ENCODE measurements at regions not wholly inside any gene's neighbourhood (a gene's known extent, or its start where the extent isn't known, plus 50 kb on each side); places are given as distances from the start of the nearest gene placed in this dataset.

- Histone ChIP-seq H3K9me3 (no peaks in the 10 kb centered on the region), H3K4me3 (no peak overlapping the region), H3K36me3 (no peaks in the 10 kb centered on the region), H3K27me3 (no peaks in the 10 kb centered on the region), H3K4me1 (peaks cover 41 to 42% of the 10 kb centered on the region in 2 donors), H3K27ac (peak overlapping the region; percentile 50 to 76 (median 66))
- DNase-seq (peak; percentile 73 to 85), ATAC-seq (peak; percentile 77 to 87)
- no peak for TF ChIP-seq POLR2A (IDR thresholded peaks at IDR 0.05)
- peak; percentile 93 to 96 (median 94) for TF ChIP-seq CTCF (IDR thresholded peaks at IDR 0.05 in 4 of 5, conservative IDR thresholded peaks at IDR 0.05 in 1 of 5)
- in situ Hi-C loops (cut with MboI; ENCODE audit: low sequenced_read_pairs in 4 of 4), result loop anchor here (5.0 to 25.0 kb wide), 11 partner anchors 190 to 1220 kb away; partner anchors contain the start of genes BCL6 (in 3 of the 4) and LPP (in 1 of the 4)
- intact Hi-C loops (cut with DNase I; ENCODE audit: low total_unique reads), result loop anchor here (5.0 kb wide), 6 partner anchors 172 to 917 kb away; no protein-coding TSS in a partner anchor
These were observed 217.1 kb upstream of the TPRG1 start for GRCh38 chr3:188954590-188955208.

- Histone ChIP-seq H3K27ac (peak overlapping the region; percentile 66 to 76 (median 68)), H3K9me3 (no peaks in the 10 kb centered on the region), H3K4me1 (peaks cover 29 to 31% of the 10 kb centered on the region in 2 donors), H3K36me3 (no peaks in the 10 kb centered on the region), H3K27me3 (no peaks in the 10 kb centered on the region), H3K4me3 (no peak overlapping the region)
- no peak for TF ChIP-seq CTCF (IDR thresholded peaks at IDR 0.05 in 4 of 5, conservative IDR thresholded peaks at IDR 0.05 in 1 of 5)
- TF ChIP-seq POLR2A (IDR thresholded peaks at IDR 0.05), result peak in 1 of 2 donors; percentile 15
- DNase-seq (peak in 1 of 2 donors; percentile 21), ATAC-seq (peak; percentile 42 to 60)
- intact Hi-C loops (cut with DNase I; ENCODE audit: low total_unique reads) (loop anchor here (5.0 kb wide), 1 partner anchor 191 kb away; no protein-coding TSS in a partner anchor), in situ Hi-C loops (cut with MboI; ENCODE audit: low sequenced_read_pairs in 4 of 4) (loop anchor here (5.0 to 25.0 kb wide), 10 partner anchors 189 to 1221 kb away; partner anchors contain the start of genes BCL6 (in 1 of the 4) and LPP (in 1 of the 4))
These were observed 215.9 kb upstream of the TPRG1 start for GRCh38 chr3:188955919-188956318.

GRCh38 chr3:188956839-188957489 lies 214.8 kb upstream of the TPRG1 start:
- intact Hi-C loops (cut with DNase I; ENCODE audit: low total_unique reads) (loop anchor here (5.0 kb wide), 1 partner anchor 190 kb away; no protein-coding TSS in a partner anchor), in situ Hi-C loops (cut with MboI; ENCODE audit: low sequenced_read_pairs in 4 of 4) (loop anchor here (5.0 to 25.0 kb wide), 10 partner anchors 188 to 1222 kb away; partner anchors contain the start of genes BCL6 (in 1 of the 4) and LPP (in 1 of the 4))
- peak overlapping the region; percentile 66 to 76 (median 68) for H3K27ac ChIP-seq
- TF ChIP-seq CTCF (IDR thresholded peaks at IDR 0.05 in 4 of 5, conservative IDR thresholded peaks at IDR 0.05 in 1 of 5) (peak; percentile 61 to 75 (median 71)), POLR2A (IDR thresholded peaks at IDR 0.05) (no peak)
- H3K4me1 ChIP-seq, result peaks cover 24 to 26% of the 10 kb centered on the region in 2 donors
- H3K4me3 ChIP-seq, result no peak overlapping the region
- H3K27me3 ChIP-seq, result no peaks in the 10 kb centered on the region
- ATAC-seq, result peak; percentile 32 to 45
- DNase-seq, result no peak
- no peaks in the 10 kb centered on the region for H3K36me3 ChIP-seq
- no peaks in the 10 kb centered on the region for H3K9me3 ChIP-seq

- in situ Hi-C loops (cut with MboI; ENCODE audit: low sequenced_read_pairs in 4 of 4), result loop anchor here (5.0 to 25.0 kb wide), 10 partner anchors 186 to 1224 kb away; partner anchors contain the start of genes BCL6 (in 1 of the 4) and LPP (in 1 of the 4)
These were observed 212.8 kb upstream of the TPRG1 start for GRCh38 chr3:188959013-188959412.

More at GRCh38 chr3:188959013-188959412, 212.8 kb upstream of the TPRG1 start:
- H3K4me1 ChIP-seq, result peaks cover 31 to 34% of the 10 kb centered on the region in 2 donors
- intact Hi-C loops (cut with DNase I; ENCODE audit: low total_unique reads), result loop anchor here (5.0 kb wide), 1 partner anchor 188 kb away; no protein-coding TSS in a partner anchor
- TF ChIP-seq POLR2A (IDR thresholded peaks at IDR 0.05) (no peak), CTCF (IDR thresholded peaks at IDR 0.05 in 4 of 5, conservative IDR thresholded peaks at IDR 0.05 in 1 of 5) (no peak)
- no peak overlapping the region for H3K27ac ChIP-seq
- DNase-seq (no peak), ATAC-seq (no peak)
- H3K36me3 ChIP-seq, result no peaks in the 10 kb centered on the region
- no peaks in the 10 kb centered on the region for H3K9me3 ChIP-seq
- H3K4me3 ChIP-seq, result no peak overlapping the region
- H3K27me3 ChIP-seq, result no peaks in the 10 kb centered on the region

All from gastrocnemius medialis (tissue), 4 donors.